Left ventricle myocardium inferior (tissue), 1 donor: ENCODE measurements at regions not wholly inside any gene's neighbourhood (a gene's known extent, or its start where the extent isn't known, plus 50 kb on each side); places are given as distances from the start of the nearest gene placed in this dataset.

Source experiments
- DNase-seq: peaks from one replicate; pipeline ENCODE4 v3.0.0-alpha.2; 2020
- H3K27ac ChIP-seq: fragments of 200-600 bp; replicated peaks from 2 replicates; pipeline ENCODE4 v1.8.0; 2021
- H3K27me3 ChIP-seq: fragments of 200-600 bp; 2 replicates; pipeline ENCODE4 v1.8.0; 2021; ENCODE audit warnings: low read depth
- H3K36me3 ChIP-seq: fragments of 200-600 bp; 2 replicates; pipeline ENCODE4 v1.8.0; 2021
- H3K4me1 ChIP-seq: fragments of 200-600 bp; 2 replicates; pipeline ENCODE4 v1.8.0; 2021
- H3K4me3 ChIP-seq: fragments of 200-600 bp; 2 replicates; pipeline ENCODE4 v1.8.0; 2021; ENCODE audit warnings: mild to moderate bottlenecking, moderate library complexity
- H3K9me3 ChIP-seq: fragments of 200-600 bp; replicated peaks from 2 replicates; pipeline ENCODE4 v1.8.0; 2021
- CTCF ChIP-seq: fragments of 200-600 bp; IDR thresholded peaks from 2 replicates; pipeline ENCODE4 v1.8.0; 2021; ENCODE audit warnings: antibody characterized with exemption, mild to moderate bottlenecking, borderline replicate concordance
- intact Hi-C: fragments of 100-400 bp; cut with micrococcal nuclease; formaldehyde crosslinking; loops from one replicate; pipeline ENCODE4 v1.11.0; 2022
- donor health status: DM: no; HTN: yes; CAD: no; lungs with severe emphysema.

DNA sequence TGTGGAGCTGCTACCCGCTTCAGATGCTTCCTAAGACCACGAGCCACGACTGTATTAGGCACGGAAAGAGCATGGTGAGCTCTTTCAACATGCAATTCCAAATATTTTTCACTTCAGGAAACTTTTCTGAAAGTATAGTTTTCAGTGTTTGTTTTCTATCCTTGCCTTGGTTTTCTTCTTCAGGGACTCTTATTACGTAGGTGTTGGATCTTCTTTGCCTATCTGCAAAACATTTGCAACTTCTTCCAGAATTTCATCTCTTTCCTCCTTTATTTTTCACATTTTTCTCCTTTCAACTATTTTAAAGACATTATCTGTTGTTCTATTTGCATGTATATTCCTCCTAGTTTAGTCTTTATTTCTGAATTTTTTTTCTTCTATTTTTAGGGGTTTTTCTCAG lies 148.9 kb upstream of the LSM14A start:
- no peak for TF ChIP-seq CTCF
- Histone ChIP-seq H3K4me1 (no peaks in the 10 kb centered on the region), H3K27ac (no peak overlapping the region), H3K9me3 (peaks cover 34% of the 10 kb centered on the region), H3K4me3 (no peak overlapping the region), H3K27me3 (peaks cover 68% of the 10 kb centered on the region), H3K36me3 (no peaks in the 10 kb centered on the region)
- no peak for DNase-seq
- intact Hi-C loops = no loop called here

DNA sequence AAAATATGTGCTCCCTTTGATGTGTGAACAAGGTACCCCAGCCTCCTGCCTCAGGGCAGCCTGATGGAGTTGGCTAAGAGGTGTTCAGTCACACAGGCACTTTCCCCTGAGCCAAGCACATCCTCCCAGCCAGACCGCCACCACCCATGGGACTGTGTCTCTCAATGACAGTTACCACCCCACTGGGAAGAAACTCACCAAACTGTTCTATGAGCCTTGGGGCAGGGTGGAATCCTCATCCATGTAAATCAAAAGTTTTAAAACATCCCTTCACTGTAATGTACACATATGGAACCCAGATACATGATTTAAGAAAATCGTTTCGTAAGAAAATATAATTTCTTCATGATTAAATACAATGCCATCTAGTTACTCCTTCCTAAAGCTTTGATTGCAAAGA lies 138.4 kb upstream of the LSM14A start:
- intact Hi-C loops = no loop called here
- H3K27ac ChIP-seq = no peak overlapping the region
- H3K9me3 ChIP-seq = no peaks in the 10 kb centered on the region
- peaks cover 35% of the 10 kb centered on the region for H3K27me3 ChIP-seq
- DNase-seq = no peak
- no peak for TF ChIP-seq CTCF
- H3K4me3 ChIP-seq = no peak overlapping the region
- H3K4me1 ChIP-seq = no peaks in the 10 kb centered on the region
- no peaks in the 10 kb centered on the region for H3K36me3 ChIP-seq

DNA sequence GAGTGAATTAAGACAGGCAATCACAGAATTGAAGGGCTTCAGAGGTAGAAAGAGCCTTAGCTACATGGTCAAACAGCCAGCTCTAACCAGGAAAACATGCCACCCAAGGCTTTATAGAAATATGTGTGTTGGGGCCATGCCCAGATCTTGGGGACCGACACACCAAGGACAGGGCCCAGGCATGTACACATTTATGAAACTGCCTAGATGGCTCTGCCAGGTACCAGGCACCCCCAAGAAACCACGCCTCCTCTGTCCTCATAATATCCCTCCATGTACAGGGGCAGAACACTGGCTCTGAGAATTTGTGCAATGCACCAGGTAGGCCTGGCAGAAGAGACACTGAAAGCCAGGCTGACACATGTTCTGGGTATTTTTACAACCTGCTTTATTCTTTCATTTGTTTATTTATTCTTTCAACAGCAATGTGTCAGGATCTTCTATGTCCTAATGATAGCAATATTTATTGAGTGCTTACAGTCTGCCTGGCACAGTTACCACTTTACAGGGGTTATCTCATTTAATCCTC lies 137.9 kb upstream of the LSM14A start:
- H3K4me3 ChIP-seq = no peak overlapping the region
- no peaks in the 10 kb centered on the region for H3K9me3 ChIP-seq
- H3K27ac ChIP-seq = no peak overlapping the region
- intact Hi-C loops = no loop called here
- DNase-seq = no peak
- no peaks in the 10 kb centered on the region for H3K36me3 ChIP-seq
- H3K4me1 ChIP-seq = no peaks in the 10 kb centered on the region
- no peak for TF ChIP-seq CTCF
- peaks cover 39% of the 10 kb centered on the region for H3K27me3 ChIP-seq

DNA sequence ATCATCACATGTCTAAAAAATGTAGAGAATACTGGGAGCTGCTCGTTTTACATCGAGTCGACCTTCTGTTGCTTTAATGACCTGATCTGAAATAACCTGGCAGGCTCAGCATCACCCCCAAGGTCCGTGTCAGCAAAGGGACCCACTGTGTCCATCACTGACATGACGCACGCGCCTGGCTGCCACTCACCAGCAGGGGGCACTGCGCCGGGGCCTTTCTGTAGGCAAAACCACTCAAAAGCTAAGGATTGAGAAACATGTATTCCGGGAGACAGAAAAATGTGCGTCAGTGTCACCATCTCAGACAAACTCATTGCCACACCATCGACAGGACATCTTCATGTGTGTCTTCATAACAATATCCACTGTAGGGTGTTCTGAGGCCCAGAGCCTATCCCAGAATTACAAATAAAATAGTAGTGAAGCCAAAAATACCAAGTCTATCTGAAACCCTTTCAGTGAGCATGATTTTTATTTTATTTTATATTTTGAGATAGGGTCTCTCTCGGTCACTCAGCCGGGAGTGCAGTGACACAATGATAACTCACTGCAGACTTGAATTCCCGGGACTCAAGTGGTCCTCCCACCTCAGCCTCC lies 130.3 kb upstream of the LSM14A start:
- no peak overlapping the region for H3K4me3 ChIP-seq
- intact Hi-C loops = loop anchor here (10.0 kb wide), 1 partner anchor 103 kb away; no protein-coding TSS in a partner anchor
- H3K36me3 ChIP-seq = no peaks in the 10 kb centered on the region
- H3K27ac ChIP-seq = no peak overlapping the region
- no peaks in the 10 kb centered on the region for H3K9me3 ChIP-seq
- TF ChIP-seq CTCF = peak; percentile 84
- DNase-seq = peak; percentile 59
- peaks cover 26% of the 10 kb centered on the region for H3K27me3 ChIP-seq
- H3K4me1 ChIP-seq = no peaks in the 10 kb centered on the region

DNA sequence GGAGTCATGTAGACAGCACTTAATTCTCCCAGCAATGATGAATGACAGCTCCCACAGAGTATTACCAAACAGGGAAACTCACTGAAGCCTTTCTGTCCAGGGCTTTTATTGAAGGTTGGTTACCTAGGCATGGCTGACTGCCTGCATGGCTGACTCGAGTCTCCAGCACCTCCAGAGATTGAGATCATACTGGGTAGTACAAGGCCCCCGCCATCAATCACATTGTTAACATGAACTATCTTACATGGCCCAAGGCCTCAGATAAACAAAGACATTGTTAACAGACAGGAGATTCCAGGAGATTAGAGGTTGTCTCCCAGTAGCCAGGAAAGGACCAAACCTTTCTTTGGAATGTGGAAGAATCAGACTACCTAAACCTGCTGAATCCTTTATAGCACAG lies 128.3 kb upstream of the LSM14A start:
- intact Hi-C loops = loop anchor here (10.0 kb wide), 1 partner anchor 101 kb away; no protein-coding TSS in a partner anchor
- Histone ChIP-seq H3K4me3 (no peak overlapping the region), H3K27ac (no peak overlapping the region), H3K4me1 (no peaks in the 10 kb centered on the region), H3K9me3 (no peaks in the 10 kb centered on the region), H3K36me3 (no peaks in the 10 kb centered on the region), H3K27me3 (peaks cover 35% of the 10 kb centered on the region)
- DNase-seq = no peak
- TF ChIP-seq CTCF = no peak
